Osteoblast (primary cell): ENCODE measurements at regions not wholly inside any gene's neighbourhood (a gene's known extent, or its start where the extent isn't known, plus 50 kb on each side); places are given as distances from the start of the nearest gene placed in this dataset.

Experiments
- DNase-seq: peaks from one replicate; pipeline ENCODE4 v3.0.0; 2011; ENCODE audit warnings: low spot score, mixed read lengths; ENCODE audit not compliant: insufficient read length; ENCODE audit errors: missing footprints
- H2AFZ ChIP-seq: 2 replicates; pipeline ENCODE4 v1.6.0; 2011; ENCODE audit warnings: mild to moderate bottlenecking, low read length
- H3K27ac ChIP-seq: 2 replicates; pipeline ENCODE4 v1.5.1; 2011; ENCODE audit warnings: mild to moderate bottlenecking, low read depth, low read length, moderate library complexity
- H3K27me3 ChIP-seq: 2 replicates; pipeline ENCODE4 v1.6.0; 2012; ENCODE audit warnings: mild to moderate bottlenecking, control low read depth, inconsistent platforms, low read length, moderate library complexity; ENCODE audit not compliant: insufficient read depth
- H3K36me3 ChIP-seq: 2 replicates; pipeline ENCODE4 v1.5.1; 2011; ENCODE audit warnings: mild to moderate bottlenecking, low read length, control low read depth, moderate library complexity; ENCODE audit not compliant: insufficient read depth
- H3K4me1 ChIP-seq: 2 replicates; pipeline ENCODE4 v1.5.1; 2011; ENCODE audit warnings: mild to moderate bottlenecking, low read length, control low read depth, moderate library complexity; ENCODE audit not compliant: insufficient read depth
- H3K4me2 ChIP-seq: 2 replicates; pipeline ENCODE4 v1.6.0; 2011; ENCODE audit warnings: mild to moderate bottlenecking, low read length; ENCODE audit not compliant: insufficient read depth
- H3K4me3 ChIP-seq: fragments of 200-600 bp; sonication (generic); 3 replicates; pipeline ENCODE4 v1.5.1; 2012; ENCODE audit warnings: mild to moderate bottlenecking, low read length, inconsistent platforms; ENCODE audit not compliant: insufficient read depth
- H3K79me2 ChIP-seq: 2 replicates; pipeline ENCODE4 v1.6.0; 2012; ENCODE audit warnings: mild to moderate bottlenecking, low read length, control low read depth, inconsistent platforms; ENCODE audit not compliant: insufficient read depth
- H3K9me3 ChIP-seq: 2 replicates; pipeline ENCODE4 v1.5.1; 2011; ENCODE audit warnings: low read depth, low read length, control low read depth
- H4K20me1 ChIP-seq: 2 replicates; pipeline ENCODE4 v1.6.0; 2012; ENCODE audit warnings: mild to moderate bottlenecking, low read length, control low read depth; ENCODE audit not compliant: insufficient read depth
- CTCF ChIP-seq: IDR thresholded peaks from 2 replicates; pipeline ENCODE4 v1.5.1; 2011; ENCODE audit warnings: mild to moderate bottlenecking, low read depth, low read length, moderate library complexity; ENCODE audit errors: extremely low read depth

GRCh38 chr10:31623466-31623865 lies 304.4 kb downstream of the ZEB1 start:
- no peaks in the 10 kb centered on the region for H3K27me3 ChIP-seq
- peak overlapping the region; percentile 60 for H3K4me2 ChIP-seq
- H4K20me1 ChIP-seq: no peaks in the 10 kb centered on the region
- no peaks in the 10 kb centered on the region for H3K9me3 ChIP-seq
- H3K4me3 ChIP-seq: no peak overlapping the region
- H3K4me1 ChIP-seq: peaks cover 39% of the 10 kb centered on the region
- no peak for DNase-seq
- H3K79me2 ChIP-seq: no peaks in the 10 kb centered on the region
- no peak overlapping the region for H2AFZ ChIP-seq
- no peaks in the 10 kb centered on the region for H3K36me3 ChIP-seq
- H3K27ac ChIP-seq: peak overlapping the region; percentile 66
- TF ChIP-seq CTCF: no peak

GRCh38 chr10:31622978-31623377 lies 304.0 kb downstream of the ZEB1 start:
- no peaks in the 10 kb centered on the region for H3K79me2 ChIP-seq
- TF ChIP-seq CTCF: peak; percentile 44
- H3K27ac ChIP-seq: peak overlapping the region; percentile 66
- no peak overlapping the region for H3K4me3 ChIP-seq
- peak overlapping the region; percentile 60 for H3K4me2 ChIP-seq
- DNase-seq: peak; percentile 88
- H4K20me1 ChIP-seq: no peaks in the 10 kb centered on the region
- no peaks in the 10 kb centered on the region for H3K36me3 ChIP-seq
- no peak overlapping the region for H2AFZ ChIP-seq
- no peaks in the 10 kb centered on the region for H3K9me3 ChIP-seq
- no peaks in the 10 kb centered on the region for H3K27me3 ChIP-seq
- H3K4me1 ChIP-seq: peaks cover 44% of the 10 kb centered on the region

- no peak for TF ChIP-seq CTCF
- DNase-seq: no peak
- no peaks in the 10 kb centered on the region for H3K36me3 ChIP-seq
- no peaks in the 10 kb centered on the region for H4K20me1 ChIP-seq
- no peaks in the 10 kb centered on the region for H3K79me2 ChIP-seq
- H3K27ac ChIP-seq: no peak overlapping the region
- no peak overlapping the region for H2AFZ ChIP-seq
- H3K4me2 ChIP-seq: no peak overlapping the region
- H3K4me3 ChIP-seq: no peak overlapping the region
- no peaks in the 10 kb centered on the region for H3K27me3 ChIP-seq
- peaks cover 45% of the 10 kb centered on the region for H3K4me1 ChIP-seq
- no peaks in the 10 kb centered on the region for H3K9me3 ChIP-seq
These were observed 302.7 kb downstream of the ZEB1 start for GRCh38 chr10:31621733-31622132.

- Histone ChIP-seq H3K36me3 (no peaks in the 10 kb centered on the region), H3K4me3 (no peak overlapping the region), H2AFZ (no peak overlapping the region), H3K27ac (no peak overlapping the region), H4K20me1 (no peaks in the 10 kb centered on the region), H3K27me3 (no peaks in the 10 kb centered on the region), H3K9me3 (no peaks in the 10 kb centered on the region), H3K79me2 (no peaks in the 10 kb centered on the region), H3K4me2 (no peak overlapping the region), H3K4me1 (peaks cover 45% of the 10 kb centered on the region)
- peak; percentile 52 for TF ChIP-seq CTCF
- peak; percentile 83 for DNase-seq
These were observed 301.5 kb downstream of the ZEB1 start for GRCh38 chr10:31620226-31621151.
